H9 (cell line): ENCODE measurements at regions not wholly inside any gene's neighbourhood (a gene's known extent, or its start where the extent isn't known, plus 50 kb on each side); places are given as distances from the start of the nearest gene placed in this dataset.

ENCODE experiments used
- DNase-seq: peaks from one replicate; pipeline ENCODE4 v3.0.0-alpha.2; 2017
- H2AFZ ChIP-seq: one replicate; pipeline ENCODE4 v1.6.1; 2013; ENCODE audit warnings: mild to moderate bottlenecking, low read length, control low read depth, moderate library complexity
- H2AK5ac ChIP-seq: 2 replicates; pipeline ENCODE4 v1.6.1; 2013; ENCODE audit warnings: low read length, control low read depth, mixed read lengths; ENCODE audit not compliant: insufficient read length
- H2BK120ac ChIP-seq: one replicate; pipeline ENCODE4 v1.6.1; 2013; ENCODE audit warnings: low read depth, mild to moderate bottlenecking, low read length, control low read depth, inconsistent platforms; ENCODE audit not compliant: poor library complexity, severe bottlenecking
- H2BK12ac ChIP-seq: 2 replicates; pipeline ENCODE4 v1.6.1; 2013; ENCODE audit warnings: low read length, control low read depth, mixed read lengths, low read depth; ENCODE audit not compliant: insufficient read length
- H2BK15ac ChIP-seq: 2 replicates; pipeline ENCODE4 v1.6.1; 2013; ENCODE audit warnings: low read depth, low read length, control low read depth
- H2BK20ac ChIP-seq: one replicate; pipeline ENCODE4 v1.6.1; 2013; ENCODE audit warnings: low read depth, mild to moderate bottlenecking, low read length, control low read depth, inconsistent platforms; ENCODE audit not compliant: poor library complexity, severe bottlenecking
- H2BK5ac ChIP-seq: 2 replicates; pipeline ENCODE4 v1.6.1; 2013; ENCODE audit warnings: low read length, control low read depth, mixed read lengths; ENCODE audit not compliant: insufficient read length
- H3K14ac ChIP-seq: 2 replicates; pipeline ENCODE4 v1.6.1; 2013; ENCODE audit warnings: low read length, control low read depth; ENCODE audit not compliant: insufficient read depth
- H3K18ac ChIP-seq: 2 replicates; pipeline ENCODE4 v1.6.1; 2013; ENCODE audit warnings: low read depth, mild to moderate bottlenecking, mixed read lengths, low read length, control low read depth; ENCODE audit not compliant: insufficient read length
- H3K23ac ChIP-seq: 2 replicates; pipeline ENCODE4 v1.6.1; 2013; ENCODE audit warnings: low read length, control low read depth, mixed read lengths, low read depth; ENCODE audit not compliant: insufficient read length
- H3K23me2 ChIP-seq: 2 replicates; pipeline ENCODE4 v1.6.1; 2013; ENCODE audit warnings: low read depth, mild to moderate bottlenecking, mixed read lengths, low read length, control low read depth; ENCODE audit not compliant: insufficient read length, poor library complexity, severe bottlenecking
- H3K27ac ChIP-seq: 2 replicates; pipeline ENCODE4 v1.5.1; 2013; ENCODE audit warnings: low read length, control low read depth, mixed read lengths, low read depth; ENCODE audit not compliant: insufficient read length
- H3K27me3 ChIP-seq: 2 replicates; pipeline ENCODE4 v1.6.1; 2013; ENCODE audit warnings: low read length, control low read depth, inconsistent platforms; ENCODE audit not compliant: insufficient read depth
- H3K4ac ChIP-seq: 2 replicates; pipeline ENCODE4 v1.6.1; 2013; ENCODE audit warnings: low read depth, mild to moderate bottlenecking, control low read depth, inconsistent platforms, low read length, moderate library complexity
- H3K4me1 ChIP-seq: 2 replicates; pipeline ENCODE4 v1.6.1; 2013; ENCODE audit warnings: low read length, control low read depth, inconsistent platforms; ENCODE audit not compliant: insufficient read depth
- H3K4me2 ChIP-seq: 2 replicates; pipeline ENCODE4 v1.6.1; 2013; ENCODE audit warnings: low read length, control low read depth, mixed read lengths; ENCODE audit not compliant: insufficient read length, insufficient read depth
- H3K56ac ChIP-seq: 2 replicates; pipeline ENCODE4 v1.6.1; 2013; ENCODE audit warnings: low read depth, mild to moderate bottlenecking, mixed read lengths, low read length, control low read depth; ENCODE audit not compliant: insufficient read length
- H3K79me1 ChIP-seq: 2 replicates; pipeline ENCODE4 v1.6.1; 2013; ENCODE audit warnings: low read depth, mild to moderate bottlenecking, moderate library complexity, low read length, control low read depth, inconsistent platforms; ENCODE audit not compliant: insufficient read depth, poor library complexity, severe bottlenecking
- H3K79me2 ChIP-seq: 2 replicates; pipeline ENCODE4 v1.6.1; 2013; ENCODE audit warnings: low read length, control low read depth, inconsistent platforms; ENCODE audit not compliant: insufficient read depth
- H3K9ac ChIP-seq: 2 replicates; pipeline ENCODE4 v1.6.1; 2013; ENCODE audit warnings: low read length, control low read depth, mixed read lengths; ENCODE audit not compliant: insufficient read length; ENCODE audit errors: extremely low read depth
- H3K9me3 ChIP-seq: one replicate; pipeline ENCODE4 v1.6.1; 2013; ENCODE audit warnings: low read depth, low read length, inconsistent platforms; ENCODE audit not compliant: control insufficient read depth
- H3T11ph ChIP-seq: one replicate; pipeline ENCODE4 v1.6.1; 2013; ENCODE audit warnings: mild to moderate bottlenecking, low read length, control low read depth, inconsistent platforms
- H4K20me1 ChIP-seq: one replicate; pipeline ENCODE4 v1.6.1; 2013; ENCODE audit not compliant: control insufficient read depth, insufficient read length, insufficient read depth
- H4K5ac ChIP-seq: 2 replicates; pipeline ENCODE4 v1.6.1; 2013; ENCODE audit warnings: low read depth, mild to moderate bottlenecking, mixed read lengths, low read length, control low read depth; ENCODE audit not compliant: insufficient read length
- H4K8ac ChIP-seq: replicated peaks from 2 replicates; pipeline ENCODE4 v1.6.1; 2013; ENCODE audit warnings: low read length, control low read depth, mixed read lengths, low read depth; ENCODE audit not compliant: insufficient read length
- H4K91ac ChIP-seq: 2 replicates; pipeline ENCODE4 v1.6.1; 2013; ENCODE audit warnings: low read depth, mild to moderate bottlenecking, moderate library complexity, mixed read lengths, low read length, control low read depth; ENCODE audit not compliant: insufficient read length
- H3K27ac Mint-ChIP-seq, 3 experiments: 2 replicates in 2 of 3; 3 replicates in 1 of 3; pipeline ENCODE4 v1.8.0; 2020 to 2021; ENCODE audit warnings: mixed read lengths in 3 of 3, mild to moderate bottlenecking in 1 of 3, moderate library complexity in 1 of 3
- H3K27me3 Mint-ChIP-seq: 2 replicates; pipeline ENCODE4 v1.8.0; 2021; ENCODE audit warnings: low read depth, mild to moderate bottlenecking, moderate library complexity, mixed read lengths
- H3K36me3 Mint-ChIP-seq, 3 experiments: 2 replicates in 2 of 3; 3 replicates in 1 of 3; pipeline ENCODE4 v1.8.0; 2020 to 2021; ENCODE audit warnings: low read depth in 3 of 3, mixed read lengths in 3 of 3; ENCODE audit not compliant: insufficient read depth in 1 of 3
- H3K4me1 Mint-ChIP-seq, 2 experiments: 2 replicates each; pipeline ENCODE4 v1.8.0; 2020; ENCODE audit warnings: mixed read lengths in 2 of 2
- H3K4me3 Mint-ChIP-seq, 2 experiments: 2 replicates in 1 of 2; 3 replicates in 1 of 2; pipeline ENCODE4 v1.8.0; 2020 to 2021; ENCODE audit warnings: mild to moderate bottlenecking in 2 of 2, mixed read lengths in 2 of 2, moderate library complexity in 1 of 2
- H3K9me3 Mint-ChIP-seq, 2 experiments: 2 replicates in 1 of 2; 3 replicates in 1 of 2; pipeline ENCODE4 v1.8.0; 2020; ENCODE audit warnings: mild to moderate bottlenecking in 2 of 2, mixed read lengths in 2 of 2, moderate library complexity in 1 of 2
- WGBS: extraction: QIAGEN DNeasy Blood & Tissue Kit; methylation state at CpG from one replicate; pipeline ENCODE4 v1.1.7; 2013; ENCODE audit warnings: missing lambda C conversion rate, low lambda C conversion rate, mixed read lengths; ENCODE audit not compliant: insufficient read length; ENCODE audit errors: extremely low coverage; 5-methylcytosine and 5-hydroxymethylcytosine counted together
- TF ChIP-seq, protein P1 (sequence below): fragments of 200-600 bp; sonication (generic); conservative IDR thresholded peaks from 3 replicates; pipeline ENCODE4 v1.8.0; 2021; ENCODE audit warnings: antibody characterized with exemption, mild to moderate bottlenecking

DNA sequence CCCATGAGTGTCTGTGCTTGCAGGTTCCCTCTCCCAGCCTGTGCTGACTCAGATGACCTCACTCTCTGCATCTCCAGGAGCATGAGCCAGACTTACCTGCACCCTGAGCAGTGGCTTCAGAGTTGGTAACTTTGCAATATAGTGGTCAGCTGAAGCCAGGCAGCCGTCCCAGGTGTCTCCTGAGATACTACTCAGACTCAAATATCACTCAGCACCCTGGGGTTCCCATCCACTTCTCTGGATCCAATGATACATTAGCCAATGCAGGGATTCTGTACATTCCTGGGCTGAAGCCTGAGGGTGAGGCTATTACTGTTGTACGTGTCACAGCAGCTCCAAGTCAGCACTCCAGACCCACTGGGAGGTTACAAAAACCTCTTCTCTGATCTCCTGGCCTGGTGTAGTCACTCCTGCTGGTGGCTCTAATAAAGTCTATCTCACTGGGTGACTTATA, 87.8 kb upstream of the TOP3B start:
- Histone ChIP-seq H2BK120ac (no peak overlapping the region), H2AK5ac (no peak overlapping the region), H3K79me1 (no peaks in the 10 kb centered on the region), H4K20me1 (no peaks in the 10 kb centered on the region), H4K8ac (no peak overlapping the region), H4K5ac (no peak overlapping the region), H3K14ac (no peak overlapping the region; the same call in 1 of the 2 replicates), H2BK15ac (no peak overlapping the region), H2AFZ (no peak overlapping the region), H3K9me3 (no peaks in the 10 kb centered on the region), H3K79me2 (no peaks in the 10 kb centered on the region), H3K18ac (no peak overlapping the region), H4K91ac (no peak overlapping the region), H3K27ac (no peak overlapping the region), H3K4me1 (no peaks in the 10 kb centered on the region), H3K56ac (no peak overlapping the region), H2BK5ac (no peak overlapping the region), H3K4ac (no peak overlapping the region), H3K4me2 (no peak overlapping the region), H3K23me2 (no peaks in the 10 kb centered on the region), H3K9ac (no peak overlapping the region), H3T11ph (no peak overlapping the region), H3K23ac (no peak overlapping the region), H2BK12ac (no peak overlapping the region), H2BK20ac (no peak overlapping the region), H3K27me3 (peaks cover 83% of the 10 kb centered on the region)
- DNase-seq = no peak
- TF ChIP-seq, protein P1, sequence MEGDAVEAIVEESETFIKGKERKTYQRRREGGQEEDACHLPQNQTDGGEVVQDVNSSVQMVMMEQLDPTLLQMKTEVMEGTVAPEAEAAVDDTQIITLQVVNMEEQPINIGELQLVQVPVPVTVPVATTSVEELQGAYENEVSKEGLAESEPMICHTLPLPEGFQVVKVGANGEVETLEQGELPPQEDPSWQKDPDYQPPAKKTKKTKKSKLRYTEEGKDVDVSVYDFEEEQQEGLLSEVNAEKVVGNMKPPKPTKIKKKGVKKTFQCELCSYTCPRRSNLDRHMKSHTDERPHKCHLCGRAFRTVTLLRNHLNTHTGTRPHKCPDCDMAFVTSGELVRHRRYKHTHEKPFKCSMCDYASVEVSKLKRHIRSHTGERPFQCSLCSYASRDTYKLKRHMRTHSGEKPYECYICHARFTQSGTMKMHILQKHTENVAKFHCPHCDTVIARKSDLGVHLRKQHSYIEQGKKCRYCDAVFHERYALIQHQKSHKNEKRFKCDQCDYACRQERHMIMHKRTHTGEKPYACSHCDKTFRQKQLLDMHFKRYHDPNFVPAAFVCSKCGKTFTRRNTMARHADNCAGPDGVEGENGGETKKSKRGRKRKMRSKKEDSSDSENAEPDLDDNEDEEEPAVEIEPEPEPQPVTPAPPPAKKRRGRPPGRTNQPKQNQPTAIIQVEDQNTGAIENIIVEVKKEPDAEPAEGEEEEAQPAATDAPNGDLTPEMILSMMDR = no peak
- Mint-ChIP-seq H3K4me1 (no peaks in the 10 kb centered on the region), H3K4me3 (no peak overlapping the region), H3K36me3 (no peaks in the 10 kb centered on the region), H3K27ac (no peak overlapping the region), H3K27me3 (peaks cover 98% of the 10 kb centered on the region), H3K9me3 (peaks cover 0 to 2% of the 10 kb centered on the region in 2 experiments; a peak in 1 of 5 replicates)
- WGBS = no CpG with 5 or more reads among the region's 2 CpGs
